VCaP (cell line): ENCODE measurements at regions not wholly inside any gene's neighbourhood (a gene's known extent, or its start where the extent isn't known, plus 50 kb on each side); places are given as distances from the start of the nearest gene placed in this dataset.

Experiments
- H3K27ac ChIP-seq: fragments of 450-650 bp; 2 replicates; pipeline ENCODE4 v1.5.1; 2017
- CTCF ChIP-seq: fragments of 450-650 bp; conservative IDR thresholded peaks from 2 replicates; pipeline ENCODE4 v1.5.1; 2017; ENCODE audit warnings: mild to moderate bottlenecking, moderate library complexity

GRCh38 chr2:148585696-148586095 lies 58.9 kb upstream of the EPC2 start:
- no peak overlapping the region for H3K27ac ChIP-seq
- TF ChIP-seq CTCF, result no peak

GRCh38 chr2:148586522-148587128 lies 57.9 kb upstream of the EPC2 start:
- no peak for TF ChIP-seq CTCF
- H3K27ac ChIP-seq, result no peak overlapping the region

GRCh38 chr2:148590612-148591011 lies 53.9 kb upstream of the EPC2 start:
- no peak overlapping the region for H3K27ac ChIP-seq
- TF ChIP-seq CTCF, result no peak

- H3K27ac ChIP-seq, result peak overlapping the region; percentile 49
- TF ChIP-seq CTCF, result no peak
Observed at GRCh38 chr2:148592791-148593190, 51.8 kb upstream of the EPC2 start.

GRCh38 chr2:148593421-148593820 lies 51.1 kb upstream of the EPC2 start:
- H3K27ac ChIP-seq, result peak overlapping the region; percentile 49
- TF ChIP-seq CTCF, result no peak

- peak overlapping the region; percentile 49 for H3K27ac ChIP-seq
- no peak for TF ChIP-seq CTCF
Observed at GRCh38 chr2:148594216-148594615, 50.3 kb upstream of the EPC2 start.
